ENCODE measurements at regions not wholly inside any gene's neighbourhood (a gene's known extent, or its start where the extent isn't known, plus 50 kb on each side); places are given as distances from the start of the nearest gene placed in this dataset.

DNA sequence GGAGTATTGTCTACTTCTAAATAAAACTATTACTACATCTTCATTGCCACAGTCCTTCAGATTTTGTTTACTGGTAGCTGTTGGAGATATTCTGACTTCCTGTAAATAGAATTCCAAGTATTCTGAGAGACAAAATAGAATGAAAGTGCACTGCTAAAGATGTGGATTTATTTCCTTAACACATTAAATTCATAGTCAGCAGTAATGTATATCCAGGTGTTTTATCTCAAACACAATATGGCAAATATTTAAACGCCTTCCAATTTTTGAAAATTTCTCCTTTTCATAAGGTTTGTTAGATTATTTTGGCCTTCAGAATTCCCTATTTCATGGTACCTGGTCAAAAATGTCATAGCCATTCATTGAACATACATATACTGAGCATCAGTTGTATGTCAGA lies 84.3 kb upstream of the MEI4 start:
- DNase-seq (ENCODE audit: low spot score) = no peak
- Histone ChIP-seq H2AFZ (replicated peaks) (no peak overlapping the region), H3F3A (ENCODE audit: low read depth) (no peaks in the 10 kb centered on the region), H3K27ac (no peak overlapping the region), H3K36me3 (no peaks in the 10 kb centered on the region), H3K9ac (no peak overlapping the region), H3K4me2 (no peak overlapping the region), H3K27me3 (no peaks in the 10 kb centered on the region), H3K4me1 (no peaks in the 10 kb centered on the region), H4K20me1 (ENCODE audit: low read depth) (no peaks in the 10 kb centered on the region), H3K4me3 (no peak overlapping the region), H3K9me3 (ENCODE audit: low read depth) (no peaks in the 10 kb centered on the region), H3K79me2 (ENCODE audit: low read depth) (no peaks in the 10 kb centered on the region)
- Mint-ChIP-seq H3K4me1 (no peaks in the 10 kb centered on the region), H3K4me3 (no peak overlapping the region), H3K9me3 (no peaks in the 10 kb centered on the region), H3K27me3 (ENCODE audit: insufficient read depth, low read depth) (no peaks in the 10 kb centered on the region), H3K36me3 (no peaks in the 10 kb centered on the region), H3K27ac (no peak overlapping the region)
- TF ChIP-seq EZH2 (IDR thresholded peaks at IDR 0.05) (no peak), EZH2phosphoT487 (IDR thresholded peaks at IDR 0.05) (no peak)
- TF ChIP-seq, protein P1, sequence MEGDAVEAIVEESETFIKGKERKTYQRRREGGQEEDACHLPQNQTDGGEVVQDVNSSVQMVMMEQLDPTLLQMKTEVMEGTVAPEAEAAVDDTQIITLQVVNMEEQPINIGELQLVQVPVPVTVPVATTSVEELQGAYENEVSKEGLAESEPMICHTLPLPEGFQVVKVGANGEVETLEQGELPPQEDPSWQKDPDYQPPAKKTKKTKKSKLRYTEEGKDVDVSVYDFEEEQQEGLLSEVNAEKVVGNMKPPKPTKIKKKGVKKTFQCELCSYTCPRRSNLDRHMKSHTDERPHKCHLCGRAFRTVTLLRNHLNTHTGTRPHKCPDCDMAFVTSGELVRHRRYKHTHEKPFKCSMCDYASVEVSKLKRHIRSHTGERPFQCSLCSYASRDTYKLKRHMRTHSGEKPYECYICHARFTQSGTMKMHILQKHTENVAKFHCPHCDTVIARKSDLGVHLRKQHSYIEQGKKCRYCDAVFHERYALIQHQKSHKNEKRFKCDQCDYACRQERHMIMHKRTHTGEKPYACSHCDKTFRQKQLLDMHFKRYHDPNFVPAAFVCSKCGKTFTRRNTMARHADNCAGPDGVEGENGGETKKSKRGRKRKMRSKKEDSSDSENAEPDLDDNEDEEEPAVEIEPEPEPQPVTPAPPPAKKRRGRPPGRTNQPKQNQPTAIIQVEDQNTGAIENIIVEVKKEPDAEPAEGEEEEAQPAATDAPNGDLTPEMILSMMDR (IDR thresholded peaks at IDR 0.05) = no peak

DNA sequence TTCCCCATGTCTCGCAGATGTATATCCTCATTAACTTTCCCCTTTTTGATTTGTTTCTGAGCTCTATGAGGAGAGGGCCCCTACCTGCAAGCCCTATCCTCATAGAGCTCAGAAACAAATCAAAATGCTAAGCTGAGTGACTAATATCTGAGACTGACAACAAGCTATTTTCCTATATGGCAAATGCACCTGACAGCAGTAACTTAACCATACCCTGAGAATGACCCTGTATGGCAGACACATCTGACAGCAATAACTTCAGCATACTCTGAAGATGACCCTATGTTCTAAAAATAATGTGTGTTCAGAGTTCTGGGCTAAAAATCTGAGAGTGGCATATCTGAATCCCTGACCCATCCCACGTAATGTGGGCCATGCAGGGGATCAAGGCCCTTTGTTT lies 79.0 kb upstream of the MEI4 start:
- no peak overlapping the region for H3K4me3 ChIP-seq
- Mint-ChIP-seq H3K27me3 (ENCODE audit: insufficient read depth, low read depth) (no peaks in the 10 kb centered on the region), H3K9me3 (no peaks in the 10 kb centered on the region), H3K27ac (no peak overlapping the region), H3K36me3 (no peaks in the 10 kb centered on the region), H3K4me1 (no peaks in the 10 kb centered on the region), H3K4me3 (no peak overlapping the region)
- H3K9me3 ChIP-seq (ENCODE audit: low read depth) = no peaks in the 10 kb centered on the region
- H3F3A ChIP-seq (ENCODE audit: low read depth) = no peaks in the 10 kb centered on the region
- no peaks in the 10 kb centered on the region for H3K27me3 ChIP-seq
- H2AFZ ChIP-seq (replicated peaks) = no peak overlapping the region
- no peaks in the 10 kb centered on the region for H3K79me2 ChIP-seq (ENCODE audit: low read depth)
- no peaks in the 10 kb centered on the region for H4K20me1 ChIP-seq (ENCODE audit: low read depth)
- TF ChIP-seq EZH2 (IDR thresholded peaks at IDR 0.05) (no peak), EZH2phosphoT487 (IDR thresholded peaks at IDR 0.05) (no peak)
- TF ChIP-seq, protein P1 (IDR thresholded peaks at IDR 0.05) = no peak
- H3K9ac ChIP-seq = no peak overlapping the region
- no peak overlapping the region for H3K4me2 ChIP-seq
- H3K36me3 ChIP-seq = no peaks in the 10 kb centered on the region
- no peak for DNase-seq (ENCODE audit: low spot score)
- H3K4me1 ChIP-seq = no peaks in the 10 kb centered on the region
- no peak overlapping the region for H3K27ac ChIP-seq

DNA sequence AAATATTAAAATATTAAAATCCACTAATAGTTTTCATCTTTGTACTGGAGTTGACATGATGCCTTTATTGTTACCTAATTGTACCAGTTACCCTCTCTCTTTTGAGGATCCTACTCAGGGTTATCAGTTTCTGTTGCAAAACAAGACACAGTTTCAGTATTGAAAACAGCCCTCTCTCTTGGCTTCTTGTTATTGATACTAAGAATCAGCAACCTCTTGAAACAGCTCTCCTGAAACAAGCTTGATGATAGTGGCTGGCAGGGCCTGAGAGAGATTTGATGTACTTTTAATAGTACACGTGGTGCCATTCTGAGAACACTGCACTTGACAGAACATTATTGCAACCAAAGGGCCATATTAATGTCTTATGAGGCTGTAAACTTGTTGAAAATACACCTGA lies 64.9 kb upstream of the MEI4 start:
- no peak for TF ChIP-seq EZH2 (IDR thresholded peaks at IDR 0.05)
- TF ChIP-seq EZH2phosphoT487 (IDR thresholded peaks at IDR 0.05) = no peak
- no peak overlapping the region for H3K27ac ChIP-seq
- H2AFZ ChIP-seq (replicated peaks) = no peak overlapping the region

More for the DNA sequence above, 64.9 kb upstream of the MEI4 start:
- Mint-ChIP-seq H3K27ac (no peak overlapping the region), H3K4me1 (no peaks in the 10 kb centered on the region), H3K4me3 (no peak overlapping the region), H3K36me3 (no peaks in the 10 kb centered on the region), H3K9me3 (no peaks in the 10 kb centered on the region), H3K27me3 (ENCODE audit: insufficient read depth, low read depth) (peaks cover 2% of the 10 kb centered on the region)
- Histone ChIP-seq H3F3A (ENCODE audit: low read depth) (peaks cover 3% of the 10 kb centered on the region), H3K4me1 (no peaks in the 10 kb centered on the region), H3K4me3 (no peak overlapping the region), H3K4me2 (no peak overlapping the region), H3K79me2 (ENCODE audit: low read depth) (no peaks in the 10 kb centered on the region), H3K9ac (no peak overlapping the region), H3K9me3 (ENCODE audit: low read depth) (no peaks in the 10 kb centered on the region), H3K27me3 (no peaks in the 10 kb centered on the region), H4K20me1 (ENCODE audit: low read depth) (no peaks in the 10 kb centered on the region), H3K36me3 (no peaks in the 10 kb centered on the region)
- no peak for DNase-seq (ENCODE audit: low spot score)

All from neural progenitor cell (in vitro differentiated cells).